Fibroblast of the conjunctiva (primary cell): ENCODE measurements at regions not wholly inside any gene's neighbourhood (a gene's known extent, or its start where the extent isn't known, plus 50 kb on each side); places are given as distances from the start of the nearest gene placed in this dataset.
A peak's percentile ranks its signal among the peaks of the same experiment; 100 is the strongest.
"Not testable (repeated sequence)": the region's sequence is repeated elsewhere in the genome, so short reads cannot be mapped to it uniquely, and the experiment has no call there.

ENCODE experiments used
- DNase-seq: peaks from one replicate; pipeline ENCODE4 v3.0.0-alpha.2; 2010; ENCODE audit warnings: low read depth

DNA sequence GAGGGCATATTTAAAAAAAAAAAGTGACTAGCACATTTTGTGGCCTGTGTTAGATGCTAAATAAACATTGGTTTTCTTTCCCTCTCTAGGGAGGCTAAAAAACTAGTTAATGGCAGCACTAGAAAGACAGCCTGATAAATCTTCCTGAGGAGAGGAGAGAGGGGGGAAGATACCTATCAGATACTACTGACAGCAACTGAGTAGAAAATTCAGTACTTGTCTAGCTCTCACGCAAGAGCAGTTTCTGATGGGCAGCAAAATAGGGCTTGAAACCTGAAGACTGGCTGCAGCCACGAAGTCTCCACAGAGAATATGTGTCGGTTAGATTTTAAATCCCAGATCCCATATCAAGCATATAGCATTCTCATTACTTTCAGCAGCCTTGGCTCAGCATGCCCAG, 388.2 kb downstream of the KCNA4 start:
- DNase-seq: no peak

- no peak for DNase-seq
These were observed 389.3 kb downstream of the KCNA4 start for GRCh38 chr11:29627541-29627940.

DNA sequence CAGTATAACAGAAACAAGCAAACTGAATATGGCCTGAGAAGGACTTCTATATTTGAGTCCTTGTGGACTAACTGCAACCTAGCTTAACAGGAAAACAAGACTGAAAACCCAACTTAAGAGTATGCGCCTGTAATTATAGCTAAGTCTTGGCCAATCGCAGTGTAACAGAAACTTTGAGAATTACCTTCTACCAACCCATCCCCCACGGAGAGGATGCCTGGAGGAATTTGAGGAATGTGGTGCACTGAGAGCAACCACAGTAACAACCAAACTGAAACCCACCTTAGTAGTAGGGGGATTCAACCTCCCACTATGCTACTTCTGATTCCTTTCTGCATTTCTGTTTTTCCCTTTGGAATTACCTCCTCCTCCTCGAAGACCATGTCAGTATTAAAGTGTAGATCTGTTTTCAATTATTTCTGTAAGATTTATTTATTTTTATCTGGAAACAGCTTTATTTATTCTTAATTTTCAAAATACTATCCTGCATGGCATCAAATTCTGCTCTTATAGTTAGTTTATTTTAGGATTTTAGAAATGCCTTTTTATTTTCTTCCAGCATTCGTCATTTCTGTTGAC, 393.6 kb downstream of the KCNA4 start:
- no peak for DNase-seq

DNA sequence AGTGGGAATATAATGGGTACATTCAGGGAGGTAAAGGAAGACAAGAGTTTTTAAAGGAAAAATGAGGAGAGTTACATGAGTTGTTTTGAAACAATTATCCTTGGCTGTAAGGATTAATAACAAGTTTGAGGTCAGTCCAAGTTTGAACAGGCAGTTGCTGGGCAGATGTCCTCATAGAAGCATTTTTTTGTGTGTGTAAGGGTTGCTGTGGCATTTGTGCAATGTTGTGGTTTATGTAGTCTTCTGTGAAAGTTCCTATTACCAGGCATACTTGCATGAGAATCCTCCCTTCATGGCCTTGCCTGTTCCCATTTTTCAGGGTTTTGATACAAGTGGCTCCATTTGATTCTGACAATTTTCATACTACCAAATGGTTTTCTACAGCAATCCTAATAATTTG, 400.2 kb downstream of the KCNA4 start:
- no peak for DNase-seq

DNA sequence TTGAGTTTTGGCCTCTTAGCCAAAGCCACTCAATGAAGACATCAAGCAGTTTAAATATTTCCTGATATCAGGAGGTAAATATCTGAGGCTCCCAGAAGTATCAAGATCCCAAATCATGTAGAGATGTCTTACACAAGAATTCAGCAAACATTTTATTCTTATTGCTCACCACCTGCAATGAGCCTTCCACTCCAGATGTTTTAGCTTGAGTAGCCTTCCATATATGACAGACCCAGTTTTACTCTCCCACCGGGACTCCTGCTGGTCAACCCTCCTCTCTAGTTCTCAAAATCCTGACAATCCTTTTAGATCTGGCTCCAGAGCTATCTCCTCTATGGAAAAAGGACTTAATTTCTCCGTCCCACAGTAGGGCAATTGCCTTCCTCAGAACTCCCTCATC, 404.4 kb downstream of the KCNA4 start:
- no peak for DNase-seq

GRCh38 chr11:29606330-29607031, 410.3 kb downstream of the KCNA4 start:
- no peak for DNase-seq

- DNase-seq: not testable (repeated sequence)
These were observed 416.7 kb downstream of the KCNA4 start for GRCh38 chr11:29600151-29600575.

GRCh38 chr11:29584342-29584741, 432.5 kb downstream of the KCNA4 start:
- no peak for DNase-seq

DNA sequence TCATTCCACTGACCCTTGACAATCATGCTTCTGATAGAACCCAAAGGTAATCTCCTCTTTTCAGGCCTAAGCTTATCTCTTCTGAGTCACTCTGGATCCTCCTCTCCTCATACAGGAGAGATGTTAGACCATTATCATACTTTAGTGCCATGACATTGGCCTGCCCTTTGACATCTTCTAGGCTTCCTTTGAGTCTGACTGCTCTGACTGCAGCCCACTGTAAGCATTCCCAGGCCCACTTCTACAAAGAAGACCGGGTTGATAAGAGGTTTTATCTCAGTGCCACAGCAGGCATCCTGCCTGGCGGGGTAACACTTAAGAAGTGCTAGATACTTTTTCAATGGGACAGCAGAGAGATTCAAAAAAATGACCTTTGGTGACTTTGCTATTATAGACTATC, 438.0 kb downstream of the KCNA4 start:
- no peak for DNase-seq

GRCh38 chr11:29564486-29564885, 452.3 kb downstream of the KCNA4 start:
- no peak for DNase-seq

DNA sequence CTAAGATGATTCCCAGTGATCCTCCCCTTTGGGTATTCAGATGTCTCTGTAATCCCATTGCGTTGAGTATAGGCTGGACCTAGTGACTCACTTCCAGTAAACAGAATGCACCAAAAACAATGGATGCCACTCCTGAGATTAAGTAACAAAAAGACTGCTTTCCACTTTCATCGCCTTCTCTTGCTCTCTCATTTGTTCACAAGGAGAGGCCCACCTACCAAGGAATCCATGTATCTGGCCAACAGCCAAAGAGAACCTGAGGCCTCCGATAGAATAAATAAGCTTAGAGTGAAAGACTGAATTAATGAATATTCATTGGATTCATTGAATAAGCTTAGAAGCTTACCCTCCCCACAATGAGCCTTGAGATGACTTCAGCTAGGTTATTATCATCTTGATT, 454.6 kb downstream of the KCNA4 start:
- DNase-seq: no peak

DNA sequence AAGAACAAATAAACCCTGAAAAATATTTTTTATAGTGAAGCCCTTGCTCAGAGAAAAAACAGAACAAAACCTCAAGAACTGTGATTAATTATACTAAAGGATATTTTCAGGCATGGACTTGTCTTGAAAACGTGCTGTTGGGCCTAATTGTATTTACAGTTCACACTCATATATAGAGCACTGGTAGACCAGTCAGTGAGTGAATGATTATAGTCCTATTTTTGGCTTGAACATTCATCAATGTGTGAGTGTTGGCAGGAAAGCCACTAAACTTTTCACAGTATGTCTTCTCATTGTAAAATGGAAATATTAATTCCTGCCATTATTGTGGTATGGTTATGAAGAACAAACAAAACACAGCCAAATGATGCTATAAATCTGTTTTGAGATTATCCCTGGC, 462.8 kb downstream of the KCNA4 start:
- no peak for DNase-seq

- DNase-seq: no peak
These were observed 478.3 kb downstream of the KCNA4 start for GRCh38 chr11:29538339-29539036.

- DNase-seq: no peak
These were observed 482.0 kb downstream of the KCNA4 start for GRCh38 chr11:29534836-29535235.

GRCh38 chr11:29530961-29531360, 485.9 kb downstream of the KCNA4 start:
- DNase-seq: no peak

DNA sequence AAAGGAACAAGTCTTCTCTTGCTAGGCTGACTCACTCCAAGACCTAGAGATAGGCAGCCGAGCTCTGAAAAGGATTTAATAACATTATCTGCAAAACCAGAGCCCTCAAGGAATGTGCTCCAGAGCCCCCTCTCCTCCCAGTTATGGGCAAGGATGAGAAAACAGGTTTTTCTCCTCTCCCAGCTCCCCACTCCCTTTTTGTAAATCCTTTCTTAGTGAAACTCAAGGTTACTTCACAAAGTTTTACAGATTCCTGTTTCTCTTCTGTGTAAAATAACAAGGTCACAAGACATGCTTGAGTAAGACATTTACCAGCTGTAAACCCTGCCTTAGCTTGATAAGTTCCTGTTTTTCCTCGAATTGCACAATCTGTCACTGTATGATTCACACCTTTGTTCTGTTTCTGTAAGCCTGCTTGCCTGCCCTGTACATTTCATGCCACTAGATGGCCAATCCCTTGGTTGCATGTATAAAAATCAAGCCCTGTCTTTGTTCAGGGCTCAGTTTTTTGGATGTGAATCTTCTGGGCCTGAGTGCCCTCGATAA, 489.4 kb downstream of the KCNA4 start:
- DNase-seq: peak; percentile 4

DNA sequence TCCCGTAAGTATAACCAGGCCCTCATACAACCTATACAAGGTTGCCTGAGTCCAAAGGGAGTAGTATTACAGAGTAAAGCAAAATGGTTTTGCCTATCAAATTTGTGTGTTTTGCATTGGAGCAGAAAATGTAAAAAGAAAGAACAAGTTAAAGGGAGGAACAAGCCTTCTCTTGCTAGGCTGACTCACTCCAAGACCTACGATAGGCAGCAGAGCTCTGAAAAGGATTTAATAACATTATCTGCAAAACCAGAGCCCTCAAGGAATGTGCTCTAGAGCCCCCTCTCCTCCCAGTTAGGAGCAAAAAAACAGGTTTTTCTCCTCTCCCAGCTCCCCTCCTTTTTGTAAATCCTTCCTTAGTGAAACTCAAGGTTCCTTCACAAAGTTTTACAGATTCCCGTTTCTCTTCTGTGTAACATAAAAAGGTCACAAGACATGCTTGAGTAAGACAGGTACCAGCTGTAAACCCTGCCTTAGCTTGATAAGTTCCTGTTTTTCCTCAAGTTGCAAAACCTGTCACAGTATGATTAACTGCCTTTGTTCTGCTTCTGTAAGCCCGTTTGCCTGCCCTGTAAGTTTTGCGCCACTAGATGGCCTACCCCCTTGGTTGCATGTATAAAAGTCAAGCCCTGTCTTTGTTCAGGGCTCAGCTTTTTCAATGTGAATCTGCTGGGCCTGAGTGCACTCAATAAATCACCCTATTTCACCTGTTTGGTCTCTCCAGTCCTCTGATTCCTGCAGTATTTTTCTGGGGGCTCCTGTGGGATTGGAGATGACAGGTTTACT, 498.2 kb downstream of the KCNA4 start:
- no peak for DNase-seq

GRCh38 chr11:29511394-29511793, 505.4 kb downstream of the KCNA4 start:
- DNase-seq: no peak

- DNase-seq: no peak
These were observed 509.5 kb downstream of the KCNA4 start for GRCh38 chr11:29507376-29507775.

DNA sequence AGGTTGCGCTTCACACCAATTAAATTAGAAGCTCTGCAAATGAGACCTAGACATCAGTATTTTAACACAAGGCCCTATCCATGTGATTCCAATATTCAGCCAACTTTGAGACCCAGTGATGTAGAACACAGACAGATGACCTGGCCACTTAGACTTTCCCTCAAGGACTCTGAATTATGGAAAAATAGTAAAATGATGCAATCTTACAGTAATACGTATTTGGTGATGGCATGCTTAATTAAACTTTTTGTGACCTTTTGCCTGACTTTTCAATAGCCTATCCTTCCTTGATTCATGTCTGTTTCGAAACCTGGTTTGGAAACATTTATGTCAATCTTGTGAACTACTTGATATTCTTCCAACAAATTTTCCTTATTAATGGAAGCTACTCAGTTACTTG, 521.2 kb downstream of the KCNA4 start:
- DNase-seq: peak; percentile 0

DNA sequence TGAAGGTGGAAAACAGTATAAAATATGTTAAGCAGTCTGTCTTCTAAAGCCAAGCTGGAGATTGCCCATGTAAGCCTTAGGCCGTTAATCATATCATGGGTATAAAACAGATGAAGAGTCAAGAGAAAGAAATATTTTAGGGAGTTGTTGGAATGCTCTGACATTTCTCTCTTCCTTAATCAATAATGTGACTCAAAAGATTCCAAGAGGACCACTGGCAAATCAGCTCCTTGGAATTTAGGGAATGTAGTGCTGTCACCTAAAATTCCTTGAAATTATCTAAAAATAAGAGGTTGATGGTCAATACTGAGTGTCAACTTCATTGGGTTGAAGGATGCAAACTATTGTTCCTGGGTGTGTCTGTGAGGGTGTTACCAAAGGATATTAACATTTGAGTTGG, 525.9 kb downstream of the KCNA4 start:
- no peak for DNase-seq

GRCh38 chr11:29486301-29486700, 530.5 kb downstream of the KCNA4 start:
- DNase-seq: no peak
